Central memory CD8-positive, alpha-beta T cell (primary cell): ENCODE measurements at regions not wholly inside any gene's neighbourhood (a gene's known extent, or its start where the extent isn't known, plus 50 kb on each side); places are given as distances from the start of the nearest gene placed in this dataset.

ENCODE experiments used
- ATAC-seq: fragments of 150-1000 bp; cut with Tn5 transposase; replicated peaks from 2 replicates; pipeline ENCODE4 v1.10.0; 2022; ENCODE audit warnings: mild to moderate bottlenecking, moderate FRiP score, moderate number of reproducible peaks; ENCODE audit not compliant: poor library complexity, severe bottlenecking; ENCODE audit errors: extremely low read depth
- DNase-seq, 2 donors: peaks; one replicate each; pipeline ENCODE4 v3.0.0; 2021; ENCODE audit warnings: low spot score in 2 of 2
- H3K27ac Mint-ChIP-seq: one replicate; pipeline ENCODE4 v1.8.0; 2022; ENCODE audit warnings: low read depth, mild to moderate bottlenecking, moderate library complexity, mixed read lengths
- H3K27me3 Mint-ChIP-seq: one replicate; pipeline ENCODE4 v1.8.0; 2022; ENCODE audit warnings: mixed read lengths
- H3K36me3 Mint-ChIP-seq: one replicate; pipeline ENCODE4 v1.8.0; 2022; ENCODE audit warnings: mild to moderate bottlenecking, moderate library complexity, mixed read lengths; ENCODE audit not compliant: insufficient read depth
- H3K4me1 Mint-ChIP-seq: one replicate; pipeline ENCODE4 v1.8.0; 2022; ENCODE audit warnings: mixed read lengths
- H3K4me3 Mint-ChIP-seq: one replicate; pipeline ENCODE4 v1.8.0; 2022; ENCODE audit warnings: mild to moderate bottlenecking, moderate library complexity, mixed read lengths
- H3K9me3 Mint-ChIP-seq: one replicate; pipeline ENCODE4 v1.8.0; 2022; ENCODE audit warnings: mixed read lengths

- DNase-seq = no peak
- Mint-ChIP-seq H3K27me3 (no peaks in the 10 kb centered on the region), H3K4me1 (no peaks in the 10 kb centered on the region), H3K9me3 (peaks cover 33% of the 10 kb centered on the region), H3K27ac (no peak overlapping the region), H3K36me3 (no peaks in the 10 kb centered on the region), H3K4me3 (no peak overlapping the region)
- ATAC-seq = no peak
Measured at GRCh38 chr9:10921671-10922070, 308.9 kb upstream of the PTPRD start.

- DNase-seq (no peak), ATAC-seq (no peak)
- H3K36me3 Mint-ChIP-seq = no peaks in the 10 kb centered on the region
- no peaks in the 10 kb centered on the region for H3K4me1 Mint-ChIP-seq
- peaks cover 38% of the 10 kb centered on the region for H3K9me3 Mint-ChIP-seq
- no peak overlapping the region for H3K27ac Mint-ChIP-seq
- H3K4me3 Mint-ChIP-seq = no peak overlapping the region
- H3K27me3 Mint-ChIP-seq = no peaks in the 10 kb centered on the region
Measured at GRCh38 chr9:10925896-10926295, 313.1 kb upstream of the PTPRD start.

GRCh38 chr9:10928372-10928771, 315.6 kb upstream of the PTPRD start:
- Mint-ChIP-seq H3K9me3 (peaks cover 30% of the 10 kb centered on the region), H3K27ac (no peak overlapping the region), H3K4me3 (no peak overlapping the region), H3K27me3 (no peaks in the 10 kb centered on the region), H3K36me3 (no peaks in the 10 kb centered on the region), H3K4me1 (no peaks in the 10 kb centered on the region)
- ATAC-seq = no peak
- DNase-seq = no peak

GRCh38 chr9:10930081-10930480, 317.3 kb upstream of the PTPRD start:
- H3K27me3 Mint-ChIP-seq = no peaks in the 10 kb centered on the region
- DNase-seq = no peak
- H3K36me3 Mint-ChIP-seq = no peaks in the 10 kb centered on the region
- no peak overlapping the region for H3K4me3 Mint-ChIP-seq
- peaks cover 17% of the 10 kb centered on the region for H3K9me3 Mint-ChIP-seq
- ATAC-seq = no peak
- no peaks in the 10 kb centered on the region for H3K4me1 Mint-ChIP-seq
- H3K27ac Mint-ChIP-seq = no peak overlapping the region

GRCh38 chr9:10946676-10947410, 334.0 kb upstream of the PTPRD start:
- DNase-seq (no peak), ATAC-seq (no peak)
- Mint-ChIP-seq H3K27me3 (no peaks in the 10 kb centered on the region), H3K36me3 (no peaks in the 10 kb centered on the region), H3K4me1 (no peaks in the 10 kb centered on the region), H3K27ac (no peak overlapping the region), H3K4me3 (no peak overlapping the region), H3K9me3 (peaks cover 18% of the 10 kb centered on the region)

GRCh38 chr9:10957878-10958277, 345.1 kb upstream of the PTPRD start:
- H3K36me3 Mint-ChIP-seq = no peaks in the 10 kb centered on the region
- H3K4me1 Mint-ChIP-seq = no peaks in the 10 kb centered on the region
- H3K4me3 Mint-ChIP-seq = no peak overlapping the region
- peaks cover 37% of the 10 kb centered on the region for H3K9me3 Mint-ChIP-seq
- DNase-seq (no peak), ATAC-seq (no peak)
- no peak overlapping the region for H3K27ac Mint-ChIP-seq
- no peaks in the 10 kb centered on the region for H3K27me3 Mint-ChIP-seq

- H3K9me3 Mint-ChIP-seq = peaks cover 44% of the 10 kb centered on the region
- DNase-seq (no peak), ATAC-seq (no peak)
- no peak overlapping the region for H3K27ac Mint-ChIP-seq
- H3K4me1 Mint-ChIP-seq = no peaks in the 10 kb centered on the region
- H3K27me3 Mint-ChIP-seq = no peaks in the 10 kb centered on the region
- H3K36me3 Mint-ChIP-seq = no peaks in the 10 kb centered on the region
- no peak overlapping the region for H3K4me3 Mint-ChIP-seq
Measured at GRCh38 chr9:10961883-10962282, 349.1 kb upstream of the PTPRD start.

- Mint-ChIP-seq H3K4me1 (no peaks in the 10 kb centered on the region), H3K9me3 (peaks cover 16% of the 10 kb centered on the region), H3K27me3 (no peaks in the 10 kb centered on the region), H3K4me3 (no peak overlapping the region), H3K27ac (no peak overlapping the region), H3K36me3 (no peaks in the 10 kb centered on the region)
- ATAC-seq = no peak
- no peak for DNase-seq
Measured at GRCh38 chr9:10983251-10983650, 370.4 kb upstream of the PTPRD start.

- ATAC-seq (no peak), DNase-seq (no peak)
- Mint-ChIP-seq H3K9me3 (peaks cover 23% of the 10 kb centered on the region), H3K4me3 (no peak overlapping the region), H3K27me3 (no peaks in the 10 kb centered on the region), H3K4me1 (no peaks in the 10 kb centered on the region), H3K36me3 (peaks cover 2% of the 10 kb centered on the region), H3K27ac (no peak overlapping the region)
Measured at GRCh38 chr9:10999646-11000045, 386.8 kb upstream of the PTPRD start.

GRCh38 chr9:11001546-11001945, 388.7 kb upstream of the PTPRD start:
- DNase-seq (no peak), ATAC-seq (no peak)
- Mint-ChIP-seq H3K4me3 (no peak overlapping the region), H3K4me1 (no peaks in the 10 kb centered on the region), H3K36me3 (peaks cover 2% of the 10 kb centered on the region), H3K27me3 (no peaks in the 10 kb centered on the region), H3K27ac (no peak overlapping the region), H3K9me3 (peaks cover 16% of the 10 kb centered on the region)

GRCh38 chr9:11002705-11003104, 389.9 kb upstream of the PTPRD start:
- H3K27ac Mint-ChIP-seq = no peak overlapping the region

GRCh38 chr9:11003836-11004235, 391.0 kb upstream of the PTPRD start:
- H3K36me3 Mint-ChIP-seq = peaks cover 2% of the 10 kb centered on the region
- peaks cover 21% of the 10 kb centered on the region for H3K9me3 Mint-ChIP-seq
- no peaks in the 10 kb centered on the region for H3K4me1 Mint-ChIP-seq
- no peak overlapping the region for H3K4me3 Mint-ChIP-seq
- ATAC-seq = no peak
- no peak overlapping the region for H3K27ac Mint-ChIP-seq
- no peak for DNase-seq
- H3K27me3 Mint-ChIP-seq = no peaks in the 10 kb centered on the region

More at GRCh38 chr9:11002705-11003104, 389.9 kb upstream of the PTPRD start:
- H3K36me3 Mint-ChIP-seq = peaks cover 2% of the 10 kb centered on the region
- ATAC-seq = no peak
- H3K9me3 Mint-ChIP-seq = peaks cover 19% of the 10 kb centered on the region
- H3K4me3 Mint-ChIP-seq = no peak overlapping the region
- DNase-seq = no peak
- no peaks in the 10 kb centered on the region for H3K4me1 Mint-ChIP-seq
- no peaks in the 10 kb centered on the region for H3K27me3 Mint-ChIP-seq

GRCh38 chr9:11011696-11012095, 398.9 kb upstream of the PTPRD start:
- no peak for ATAC-seq
- Mint-ChIP-seq H3K4me3 (no peak overlapping the region), H3K27ac (no peak overlapping the region), H3K9me3 (peaks cover 51% of the 10 kb centered on the region), H3K36me3 (no peaks in the 10 kb centered on the region), H3K4me1 (no peaks in the 10 kb centered on the region), H3K27me3 (no peaks in the 10 kb centered on the region)
- DNase-seq = no peak
